Astrocyte of the hippocampus (primary cell): ENCODE measurements at regions not wholly inside any gene's neighbourhood (a gene's known extent, or its start where the extent isn't known, plus 50 kb on each side); places are given as distances from the start of the nearest gene placed in this dataset.

Experiments used
- DNase-seq: peaks from one replicate; pipeline ENCODE4 v3.0.0; 2011; ENCODE audit warnings: low read depth, low spot score

- DNase-seq = no peak
Observed at GRCh38 chr16:82242201-82242600, 72.2 kb upstream of the MPHOSPH6 start.

GRCh38 chr16:82241469-82242052 is 71.5 kb upstream of the MPHOSPH6 start:
- no peak for DNase-seq

GRCh38 chr16:82240111-82240510 is 70.1 kb upstream of the MPHOSPH6 start:
- peak; percentile 2 for DNase-seq

- DNase-seq = no peak
Observed at GRCh38 chr16:82236875-82237274, 66.9 kb upstream of the MPHOSPH6 start.

GRCh38 chr16:82236415-82236814 is 66.4 kb upstream of the MPHOSPH6 start:
- no peak for DNase-seq

- no peak for DNase-seq
Observed at GRCh38 chr16:82232806-82233205, 62.8 kb upstream of the MPHOSPH6 start.

GRCh38 chr16:82231008-82231787 is 61.2 kb upstream of the MPHOSPH6 start:
- no peak for DNase-seq

- peak; percentile 82 for DNase-seq
Observed at GRCh38 chr16:82229800-82230619, 60.0 kb upstream of the MPHOSPH6 start.

- no peak for DNase-seq
Observed at GRCh38 chr16:82226327-82226726, 56.3 kb upstream of the MPHOSPH6 start.

GRCh38 chr16:82224821-82225220 is 54.8 kb upstream of the MPHOSPH6 start:
- DNase-seq = no peak

- no peak for DNase-seq
Observed at GRCh38 chr16:82220541-82220940, 50.5 kb upstream of the MPHOSPH6 start.
